Pancreas (tissue), 10 donors: ENCODE measurements at regions not wholly inside any gene's neighbourhood (a gene's known extent, or its start where the extent isn't known, plus 50 kb on each side); places are given as distances from the start of the nearest gene placed in this dataset.

ENCODE experiments used
- ATAC-seq, 4 donors: fragments of 200-7000 bp; cut with Tn5 transposase; one replicate each; pipeline versions ENCODE4 v1.8.0 to v1.9.1; 2020; ENCODE audit warnings: mild to moderate bottlenecking in 4 of 4, moderate library complexity in 4 of 4
- DNase-seq, 6 donors: peaks; one replicate each; pipeline ENCODE4 v3.0.0-alpha.2; 2020
- FAIRE-seq: peaks from 2 replicates; lab custom pipeline; 2012; peaks lifted over from hg19 to GRCh38; lab: Jason Lieb, UNC
- H3K27ac ChIP-seq, 4 donors: fragments of 200-600 bp; sonication (generic); 1 replicate in 3 of 4; 2 replicates in 1 of 4; pipeline versions ENCODE4 v1.5.0 to v1.8.0; 2020
- H3K27me3 ChIP-seq, 4 donors: fragments of 200-600 bp; one replicate each; pipeline ENCODE4 v1.8.0; 2021
- H3K36me3 ChIP-seq, 3 donors: fragments of 200-600 bp; sonication (generic) in 1 of 3; one replicate each; pipeline versions ENCODE4 v1.5.0 to v1.8.0; 2020 to 2021
- H3K4me1 ChIP-seq, 3 donors: fragments of 200-600 bp; one replicate each; pipeline ENCODE4 v1.8.0; 2021
- H3K4me3 ChIP-seq, 4 donors: fragments of 200-600 bp; sonication (generic) in 2 of 4; one replicate each; pipeline versions ENCODE4 v1.5.0 to v1.8.0; 2020 to 2021
- H3K9me3 ChIP-seq, 4 donors: fragments of 200-600 bp; one replicate each; pipeline ENCODE4 v1.8.0; 2021
- WGBS, 2 donors: extraction: QIAGEN DNeasy Blood & Tissue Kit; methylation state at CpG; one replicate each; pipeline ENCODE4 v1.1.7; 2013; 5-methylcytosine and 5-hydroxymethylcytosine counted together
- intact Hi-C, 3 donors: fragments of 100-400 bp; cut with DNase I; formaldehyde crosslinking; loops; one replicate each; pipeline versions ENCODE4 v1.11.1 to v1.14.2; 2022
- TF ChIP-seq, protein P1 (sequence below), 4 donors: fragments of 200-600 bp; sonication (generic) in 3 of 4; IDR thresholded peaks; one replicate each; pipeline versions ENCODE4 v1.5.0 to v1.8.0; 2021; ENCODE audit warnings: antibody characterized with exemption in 4 of 4
- donor health status: healthy with polysubstance abuse.
- donor health status: DM: no; HTN: no; CAD: no; lungs with moderate emphysema.
- donor health status: DM: no; HTN: no; CAD: no.
- donor health status: control.
- donor health status: control.
- donor health status: Bipolar disorder and iron deficiency.
- donor health status: DM: yes; HTN: yes; CAD: no.
- donor health status: DM: no; HTN: no; CAD: no.
- donor health status: DM: no; HTN: no; CAD: no.
- donor health status: DM: yes; HTN: yes; CAD: no.

GRCh38 chr3:59213860-59214259, 164.0 kb upstream of the CFAP20DC start:
- no peaks in the 10 kb centered on the region for H3K36me3 ChIP-seq
- no peak for FAIRE-seq
- no peaks in the 10 kb centered on the region for H3K9me3 ChIP-seq
- intact Hi-C loops = no loop called here
- TF ChIP-seq, protein P1, sequence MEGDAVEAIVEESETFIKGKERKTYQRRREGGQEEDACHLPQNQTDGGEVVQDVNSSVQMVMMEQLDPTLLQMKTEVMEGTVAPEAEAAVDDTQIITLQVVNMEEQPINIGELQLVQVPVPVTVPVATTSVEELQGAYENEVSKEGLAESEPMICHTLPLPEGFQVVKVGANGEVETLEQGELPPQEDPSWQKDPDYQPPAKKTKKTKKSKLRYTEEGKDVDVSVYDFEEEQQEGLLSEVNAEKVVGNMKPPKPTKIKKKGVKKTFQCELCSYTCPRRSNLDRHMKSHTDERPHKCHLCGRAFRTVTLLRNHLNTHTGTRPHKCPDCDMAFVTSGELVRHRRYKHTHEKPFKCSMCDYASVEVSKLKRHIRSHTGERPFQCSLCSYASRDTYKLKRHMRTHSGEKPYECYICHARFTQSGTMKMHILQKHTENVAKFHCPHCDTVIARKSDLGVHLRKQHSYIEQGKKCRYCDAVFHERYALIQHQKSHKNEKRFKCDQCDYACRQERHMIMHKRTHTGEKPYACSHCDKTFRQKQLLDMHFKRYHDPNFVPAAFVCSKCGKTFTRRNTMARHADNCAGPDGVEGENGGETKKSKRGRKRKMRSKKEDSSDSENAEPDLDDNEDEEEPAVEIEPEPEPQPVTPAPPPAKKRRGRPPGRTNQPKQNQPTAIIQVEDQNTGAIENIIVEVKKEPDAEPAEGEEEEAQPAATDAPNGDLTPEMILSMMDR (IDR thresholded peaks at IDR 0.05) = no peak
- H3K27ac ChIP-seq = no peak overlapping the region
- DNase-seq = no peak
- peaks cover 0 to 6% (median 0%) of the 10 kb centered on the region in 3 donors for H3K4me1 ChIP-seq
- no peak for ATAC-seq
- no peak overlapping the region for H3K4me3 ChIP-seq
- H3K27me3 ChIP-seq = no peaks in the 10 kb centered on the region

GRCh38 chr3:59212128-59212779, 162.4 kb upstream of the CFAP20DC start:
- no peak for DNase-seq
- intact Hi-C loops = no loop called here
- peak; percentile 77 to 95 (median 93) for ATAC-seq

GRCh38 chr3:59210260-59210659, 160.4 kb upstream of the CFAP20DC start:
- Histone ChIP-seq H3K4me1 (peaks cover 0 to 6% (median 0%) of the 10 kb centered on the region in 3 donors), H3K4me3 (no peak overlapping the region), H3K27me3 (no peaks in the 10 kb centered on the region), H3K9me3 (no peaks in the 10 kb centered on the region), H3K36me3 (no peaks in the 10 kb centered on the region), H3K27ac (no peak overlapping the region)
- intact Hi-C loops = no loop called here
- ATAC-seq = no peak
- TF ChIP-seq, protein P1 (IDR thresholded peaks at IDR 0.05) = no peak
- FAIRE-seq = no peak
- WGBS, 2 donors = 47% methylated on average over 2 of the region's 2 CpGs
- DNase-seq = no peak

More at GRCh38 chr3:59212128-59212779, 162.4 kb upstream of the CFAP20DC start:
- Histone ChIP-seq H3K9me3 (no peaks in the 10 kb centered on the region), H3K4me1 (peaks cover 0 to 6% (median 0%) of the 10 kb centered on the region in 3 donors), H3K27ac (no peak overlapping the region), H3K4me3 (no peak overlapping the region), H3K36me3 (no peaks in the 10 kb centered on the region), H3K27me3 (no peaks in the 10 kb centered on the region)
- peak; percentile 69 for FAIRE-seq
- TF ChIP-seq, protein P1 (IDR thresholded peaks at IDR 0.05) = peak in 3 of 4 donors; percentile 58 to 64 (median 63)

- FAIRE-seq (no peak), ATAC-seq (no peak), DNase-seq (no peak)
- TF ChIP-seq, protein P1 (IDR thresholded peaks at IDR 0.05) = no peak
- H3K9me3 ChIP-seq = no peaks in the 10 kb centered on the region
- no peak overlapping the region for H3K4me3 ChIP-seq
- H3K27ac ChIP-seq = no peak overlapping the region
- H3K4me1 ChIP-seq = no peaks in the 10 kb centered on the region
- H3K36me3 ChIP-seq = no peaks in the 10 kb centered on the region
- intact Hi-C loops = no loop called here
- no peaks in the 10 kb centered on the region for H3K27me3 ChIP-seq
These were observed 142.6 kb upstream of the CFAP20DC start for GRCh38 chr3:59192473-59192872.

DNA sequence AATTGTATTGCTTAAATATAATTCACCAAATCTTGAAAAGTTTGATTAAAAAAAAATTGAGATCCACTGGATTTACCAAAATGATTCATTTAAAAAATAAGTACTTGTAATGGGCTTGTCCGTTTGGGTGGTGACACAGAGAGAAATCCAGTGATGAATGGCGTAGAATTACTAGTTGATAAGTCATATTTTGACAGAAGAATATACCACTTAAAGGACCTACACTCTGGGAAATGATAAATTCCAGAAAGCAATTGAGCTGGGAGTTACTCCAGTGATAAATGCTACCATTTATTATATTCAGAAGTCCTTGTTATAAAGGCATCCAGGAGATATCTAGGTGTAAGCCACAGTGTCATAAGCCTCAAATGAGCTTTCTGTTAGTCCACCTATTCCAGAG, 141.8 kb upstream of the CFAP20DC start:
- 71 to 77% methylated on average over 2 of the region's 2 CpGs for WGBS, 2 donors
- DNase-seq (no peak), ATAC-seq (no peak), FAIRE-seq (no peak)
- H3K27ac ChIP-seq = no peak overlapping the region
- H3K36me3 ChIP-seq = no peaks in the 10 kb centered on the region
- H3K9me3 ChIP-seq = no peaks in the 10 kb centered on the region
- H3K4me1 ChIP-seq = no peaks in the 10 kb centered on the region
- TF ChIP-seq, protein P1 (IDR thresholded peaks at IDR 0.05) = no peak
- no peaks in the 10 kb centered on the region for H3K27me3 ChIP-seq
- H3K4me3 ChIP-seq = no peak overlapping the region
- intact Hi-C loops = no loop called here
